DOHH2 (cell line): ENCODE measurements at regions not wholly inside any gene's neighbourhood (a gene's known extent, or its start where the extent isn't known, plus 50 kb on each side); places are given as distances from the start of the nearest gene placed in this dataset.

Experiments
- H3F3A ChIP-seq: fragments of 200-600 bp; sonication (generic), shearing (Covaris generic); 2 replicates; pipeline ENCODE4 v1.6.0; 2016; ENCODE audit warnings: antibody characterized with exemption, mild to moderate bottlenecking; ENCODE audit not compliant: control insufficient read depth, insufficient read depth
- H3K27ac ChIP-seq: fragments of 200-600 bp; sonication (generic); 2 replicates; pipeline ENCODE4 v1.5.1; 2014; ENCODE audit warnings: low read depth, mild to moderate bottlenecking, low read length, moderate library complexity
- H3K27me3 ChIP-seq: fragments of 200-600 bp; sonication (generic); 2 replicates; pipeline ENCODE4 v1.6.1; 2014; ENCODE audit warnings: mild to moderate bottlenecking, low read length, mixed read lengths; ENCODE audit not compliant: control insufficient read depth
- H3K36me3 ChIP-seq: fragments of 200-600 bp; sonication (generic); 2 replicates; pipeline ENCODE4 v1.6.1; 2014; ENCODE audit warnings: mild to moderate bottlenecking, low read length, moderate library complexity, mixed read lengths; ENCODE audit not compliant: control insufficient read depth
- H3K4me1 ChIP-seq: fragments of 200-600 bp; sonication (generic); 2 replicates; pipeline ENCODE4 v1.6.1; 2014; ENCODE audit warnings: mild to moderate bottlenecking, low read length, mixed read lengths; ENCODE audit not compliant: control insufficient read depth
- H3K4me2 ChIP-seq: fragments of 200-600 bp; sonication (generic); 2 replicates; pipeline ENCODE4 v1.6.0; 2014; ENCODE audit warnings: mild to moderate bottlenecking, low read length, moderate library complexity
- H3K4me3 ChIP-seq: fragments of 200-600 bp; sonication (generic); 2 replicates; pipeline ENCODE4 v1.5.1; 2014; ENCODE audit warnings: mild to moderate bottlenecking, low read length, mixed read lengths
- H3K79me2 ChIP-seq: fragments of 200-600 bp; sonication (generic); 2 replicates; pipeline ENCODE4 v1.6.1; 2014; ENCODE audit warnings: mild to moderate bottlenecking, low read length, mixed read lengths; ENCODE audit not compliant: control insufficient read depth
- H3K9me2 ChIP-seq: fragments of 200-600 bp; sonication (generic); replicated peaks from 2 replicates; pipeline ENCODE4 v1.6.1; 2014; ENCODE audit warnings: mild to moderate bottlenecking, low read length, mixed read lengths; ENCODE audit not compliant: control insufficient read depth
- H3K9me3 ChIP-seq: fragments of 200-600 bp; sonication (generic); 2 replicates; pipeline ENCODE4 v1.6.1; 2014; ENCODE audit warnings: antibody characterized with exemption, low read length, mixed read lengths; ENCODE audit not compliant: control insufficient read depth, insufficient read depth
- H4K20me1 ChIP-seq: fragments of 200-600 bp; sonication (generic); 2 replicates; pipeline ENCODE4 v1.6.0; 2014; ENCODE audit warnings: low read depth, mild to moderate bottlenecking, antibody characterized with exemption, low read length, moderate library complexity; ENCODE audit not compliant: control insufficient read depth, insufficient read depth
- EZH2phosphoT487 ChIP-seq: fragments of 200-600 bp; sonication (generic); IDR thresholded peaks from 2 replicates; pipeline ENCODE4 v1.6.1; 2017; ENCODE audit warnings: borderline replicate concordance, mild to moderate bottlenecking, antibody characterized with exemption, low read length, moderate library complexity, mixed read lengths
- TF ChIP-seq, protein P1 (sequence below): fragments of 200-600 bp; sonication (generic); IDR thresholded peaks from one replicate; pipeline ENCODE4 v1.5.1; 2014; ENCODE audit warnings: antibody characterized with exemption, mild to moderate bottlenecking, low read depth, low read length; ENCODE audit not compliant: poor library complexity, severe bottlenecking

DNA sequence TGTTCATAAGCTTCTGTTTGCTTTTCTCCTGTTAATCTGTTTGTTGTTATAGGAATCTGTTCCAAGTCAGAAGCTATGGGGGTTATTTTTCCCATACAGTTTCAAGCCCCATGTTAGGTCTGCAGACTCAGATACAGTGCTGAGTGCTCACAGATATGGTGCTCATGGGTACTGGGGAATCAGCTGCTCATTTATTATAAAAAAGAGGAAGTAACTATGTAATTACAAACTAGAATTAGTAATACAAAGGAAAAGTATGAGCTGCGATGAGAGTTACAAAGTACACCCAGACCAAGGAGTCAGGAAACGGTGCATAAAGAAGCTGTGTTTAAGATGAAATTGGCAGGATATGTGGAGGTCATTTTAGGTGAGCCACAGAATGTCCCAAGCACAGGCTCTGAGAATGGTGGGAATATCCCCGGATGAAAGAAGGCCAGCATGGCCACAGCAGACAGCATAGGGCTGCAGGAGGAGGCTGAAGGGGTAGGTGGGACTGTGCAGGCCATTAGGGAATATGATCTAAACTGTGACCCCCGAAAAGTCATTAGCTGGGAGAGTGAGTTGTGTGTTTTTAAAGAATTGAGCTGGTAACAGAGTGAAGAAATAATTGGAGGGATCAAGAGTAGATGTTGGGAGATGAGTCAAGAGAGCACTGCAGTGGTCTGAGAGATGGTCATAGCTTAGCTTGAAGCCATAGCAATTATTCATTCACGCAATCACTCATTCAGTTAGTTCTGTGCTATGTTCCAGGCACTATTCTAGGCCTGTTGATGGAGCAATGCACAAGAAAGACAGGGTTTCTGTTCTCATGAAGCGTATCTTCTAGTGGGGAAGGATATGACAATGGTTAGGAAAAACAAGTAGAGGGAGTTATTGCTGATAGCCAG lies 177.4 kb upstream of the UBL3 start:
- H3K4me2 ChIP-seq = no peak overlapping the region
- no peaks in the 10 kb centered on the region for H4K20me1 ChIP-seq
- H3K79me2 ChIP-seq = no peaks in the 10 kb centered on the region
- no peaks in the 10 kb centered on the region for H3K9me3 ChIP-seq
- TF ChIP-seq, protein P1, sequence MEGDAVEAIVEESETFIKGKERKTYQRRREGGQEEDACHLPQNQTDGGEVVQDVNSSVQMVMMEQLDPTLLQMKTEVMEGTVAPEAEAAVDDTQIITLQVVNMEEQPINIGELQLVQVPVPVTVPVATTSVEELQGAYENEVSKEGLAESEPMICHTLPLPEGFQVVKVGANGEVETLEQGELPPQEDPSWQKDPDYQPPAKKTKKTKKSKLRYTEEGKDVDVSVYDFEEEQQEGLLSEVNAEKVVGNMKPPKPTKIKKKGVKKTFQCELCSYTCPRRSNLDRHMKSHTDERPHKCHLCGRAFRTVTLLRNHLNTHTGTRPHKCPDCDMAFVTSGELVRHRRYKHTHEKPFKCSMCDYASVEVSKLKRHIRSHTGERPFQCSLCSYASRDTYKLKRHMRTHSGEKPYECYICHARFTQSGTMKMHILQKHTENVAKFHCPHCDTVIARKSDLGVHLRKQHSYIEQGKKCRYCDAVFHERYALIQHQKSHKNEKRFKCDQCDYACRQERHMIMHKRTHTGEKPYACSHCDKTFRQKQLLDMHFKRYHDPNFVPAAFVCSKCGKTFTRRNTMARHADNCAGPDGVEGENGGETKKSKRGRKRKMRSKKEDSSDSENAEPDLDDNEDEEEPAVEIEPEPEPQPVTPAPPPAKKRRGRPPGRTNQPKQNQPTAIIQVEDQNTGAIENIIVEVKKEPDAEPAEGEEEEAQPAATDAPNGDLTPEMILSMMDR = no peak
- H3K27me3 ChIP-seq = no peaks in the 10 kb centered on the region
- H3K27ac ChIP-seq = no peak overlapping the region
- no peaks in the 10 kb centered on the region for H3K9me2 ChIP-seq
- H3K4me1 ChIP-seq = no peaks in the 10 kb centered on the region
- H3K4me3 ChIP-seq = no peak overlapping the region
- no peaks in the 10 kb centered on the region for H3F3A ChIP-seq
- H3K36me3 ChIP-seq = no peaks in the 10 kb centered on the region

- H4K20me1 ChIP-seq = no peaks in the 10 kb centered on the region
- no peaks in the 10 kb centered on the region for H3K9me2 ChIP-seq
- no peaks in the 10 kb centered on the region for H3K4me1 ChIP-seq
- H3K27ac ChIP-seq = no peak overlapping the region
- H3K9me3 ChIP-seq = no peaks in the 10 kb centered on the region
- no peaks in the 10 kb centered on the region for H3K27me3 ChIP-seq
- TF ChIP-seq, protein P1 = no peak
- TF ChIP-seq EZH2phosphoT487 = no peak
- H3K36me3 ChIP-seq = no peaks in the 10 kb centered on the region
- H3F3A ChIP-seq = no peaks in the 10 kb centered on the region
- no peaks in the 10 kb centered on the region for H3K79me2 ChIP-seq
- H3K4me2 ChIP-seq = no peak overlapping the region
- no peak overlapping the region for H3K4me3 ChIP-seq
Measured at GRCh38 chr13:30026909-30027308, 176.5 kb upstream of the UBL3 start.

DNA sequence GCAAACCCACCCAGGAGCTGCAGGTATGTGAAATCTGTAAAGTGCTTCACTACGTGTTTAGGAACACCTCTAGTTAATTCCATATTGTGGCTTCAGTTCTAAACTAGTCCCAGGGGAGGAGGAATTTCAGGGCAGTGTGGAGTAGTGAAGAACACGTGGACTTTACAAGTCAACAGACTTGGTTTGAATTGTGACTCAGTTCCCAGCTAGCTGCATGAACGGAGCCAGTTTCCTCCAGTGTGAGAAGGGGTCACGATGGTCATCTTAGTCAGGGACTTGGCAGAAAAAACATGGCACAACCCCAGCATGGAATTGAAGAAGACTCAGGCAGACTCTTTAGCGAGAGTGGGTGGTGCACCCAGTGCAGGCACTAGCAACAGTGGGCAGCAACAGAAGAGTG lies 175.7 kb upstream of the UBL3 start:
- Histone ChIP-seq H3F3A (no peaks in the 10 kb centered on the region), H3K4me3 (no peak overlapping the region), H3K4me2 (no peak overlapping the region), H3K36me3 (no peaks in the 10 kb centered on the region), H3K27me3 (no peaks in the 10 kb centered on the region), H3K79me2 (no peaks in the 10 kb centered on the region), H3K9me2 (no peaks in the 10 kb centered on the region), H3K27ac (no peak overlapping the region), H3K4me1 (no peaks in the 10 kb centered on the region), H4K20me1 (no peaks in the 10 kb centered on the region), H3K9me3 (no peaks in the 10 kb centered on the region)
- TF ChIP-seq, protein P1 = no peak
- no peak for TF ChIP-seq EZH2phosphoT487
